Fibroblast of mammary gland (primary cell): ENCODE measurements at regions not wholly inside any gene's neighbourhood (a gene's known extent, or its start where the extent isn't known, plus 50 kb on each side); places are given as distances from the start of the nearest gene placed in this dataset.
A peak's percentile ranks its signal among the peaks of the same experiment; 100 is the strongest.

Experiments used
- DNase-seq: peaks from one replicate; pipeline ENCODE4 v3.0.0-alpha.2; 2010; ENCODE audit warnings: low read depth
- H3K4me3 ChIP-seq: 2 replicates; pipeline ENCODE4 v1.5.1; 2011; ENCODE audit warnings: low read depth, mild to moderate bottlenecking, low read length, moderate library complexity; ENCODE audit not compliant: control insufficient read depth
- CTCF ChIP-seq: conservative IDR thresholded peaks from 2 replicates; pipeline ENCODE4 v1.5.1; 2011; ENCODE audit warnings: low read depth, low read length, inconsistent platforms; ENCODE audit not compliant: control insufficient read depth, insufficient read depth

GRCh38 chr17:79425686-79426085, 185.2 kb downstream of the RBFOX3 start:
- H3K4me3 ChIP-seq, result no peak overlapping the region
- no peak for DNase-seq
- no peak for TF ChIP-seq CTCF

- no peak for TF ChIP-seq CTCF
- DNase-seq, result no peak
- H3K4me3 ChIP-seq, result no peak overlapping the region
These were observed 186.2 kb downstream of the RBFOX3 start for GRCh38 chr17:79424471-79425185.

DNA sequence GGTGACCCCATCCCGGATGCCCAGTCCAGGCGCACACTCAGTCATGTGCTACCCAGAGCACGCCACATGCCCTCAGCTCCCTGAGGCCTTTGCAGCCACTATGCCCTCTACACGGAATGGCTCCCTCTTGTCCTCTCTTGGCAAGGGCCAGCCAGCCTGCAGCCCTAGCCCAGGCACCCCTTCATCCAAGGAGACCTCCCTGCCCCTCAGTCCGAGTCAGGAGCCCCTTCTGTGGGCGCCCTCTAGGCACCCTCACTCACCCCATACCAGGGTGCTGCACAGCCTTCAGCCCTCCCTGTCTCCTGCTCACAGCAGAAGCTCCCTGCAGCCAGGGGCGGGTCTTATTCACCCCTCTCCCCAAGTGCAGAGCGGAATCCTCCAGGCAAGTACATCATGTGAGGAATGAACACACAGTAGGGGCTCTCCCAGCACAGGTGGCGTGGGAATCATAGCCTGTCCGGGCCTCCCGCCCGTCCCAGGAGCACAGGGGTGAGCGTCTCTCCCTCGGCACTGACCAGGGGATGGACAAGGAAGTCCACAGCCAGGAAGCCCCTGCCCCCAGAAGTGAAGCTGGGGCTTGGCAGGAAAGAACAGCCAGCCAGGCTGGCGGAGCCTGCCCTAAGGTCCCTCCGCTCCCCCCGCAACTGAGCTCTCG, 186.9 kb downstream of the RBFOX3 start:
- no peak overlapping the region for H3K4me3 ChIP-seq
- DNase-seq, result no peak
- TF ChIP-seq CTCF, result no peak

- no peak overlapping the region for H3K4me3 ChIP-seq
- TF ChIP-seq CTCF, result no peak
- DNase-seq, result no peak
These were observed 188.6 kb downstream of the RBFOX3 start for GRCh38 chr17:79422236-79422635.

GRCh38 chr17:79420318-79421243, 190.3 kb downstream of the RBFOX3 start:
- no peak overlapping the region for H3K4me3 ChIP-seq
- DNase-seq, result peak; percentile 48
- TF ChIP-seq CTCF, result no peak

- TF ChIP-seq CTCF, result no peak
- no peak for DNase-seq
- H3K4me3 ChIP-seq, result no peak overlapping the region
These were observed 193.3 kb downstream of the RBFOX3 start for GRCh38 chr17:79417476-79417988.
